ENCODE measurements at regions not wholly inside any gene's neighbourhood (a gene's known extent, or its start where the extent isn't known, plus 50 kb on each side); places are given as distances from the start of the nearest gene placed in this dataset.

- TF ChIP-seq PRDM15 (CRISPR knock-in tag; IDR thresholded peaks at IDR 0.05), result no peak
- TF ChIP-seq, protein P1, sequence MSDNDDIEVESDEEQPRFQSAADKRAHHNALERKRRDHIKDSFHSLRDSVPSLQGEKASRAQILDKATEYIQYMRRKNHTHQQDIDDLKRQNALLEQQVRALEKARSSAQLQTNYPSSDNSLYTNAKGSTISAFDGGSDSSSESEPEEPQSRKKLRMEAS (CRISPR knock-in tag; IDR thresholded peaks at IDR 0.05), result no peak
- no peak for TF ChIP-seq MXD4 (CRISPR knock-in tag; IDR thresholded peaks at IDR 0.05; ENCODE audit: borderline replicate concordance)
- no peak for TF ChIP-seq FOXP4 (CRISPR knock-in tag; IDR thresholded peaks at IDR 0.05)
- TF ChIP-seq, protein P2, sequence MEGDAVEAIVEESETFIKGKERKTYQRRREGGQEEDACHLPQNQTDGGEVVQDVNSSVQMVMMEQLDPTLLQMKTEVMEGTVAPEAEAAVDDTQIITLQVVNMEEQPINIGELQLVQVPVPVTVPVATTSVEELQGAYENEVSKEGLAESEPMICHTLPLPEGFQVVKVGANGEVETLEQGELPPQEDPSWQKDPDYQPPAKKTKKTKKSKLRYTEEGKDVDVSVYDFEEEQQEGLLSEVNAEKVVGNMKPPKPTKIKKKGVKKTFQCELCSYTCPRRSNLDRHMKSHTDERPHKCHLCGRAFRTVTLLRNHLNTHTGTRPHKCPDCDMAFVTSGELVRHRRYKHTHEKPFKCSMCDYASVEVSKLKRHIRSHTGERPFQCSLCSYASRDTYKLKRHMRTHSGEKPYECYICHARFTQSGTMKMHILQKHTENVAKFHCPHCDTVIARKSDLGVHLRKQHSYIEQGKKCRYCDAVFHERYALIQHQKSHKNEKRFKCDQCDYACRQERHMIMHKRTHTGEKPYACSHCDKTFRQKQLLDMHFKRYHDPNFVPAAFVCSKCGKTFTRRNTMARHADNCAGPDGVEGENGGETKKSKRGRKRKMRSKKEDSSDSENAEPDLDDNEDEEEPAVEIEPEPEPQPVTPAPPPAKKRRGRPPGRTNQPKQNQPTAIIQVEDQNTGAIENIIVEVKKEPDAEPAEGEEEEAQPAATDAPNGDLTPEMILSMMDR (IDR thresholded peaks at IDR 0.05), result no peak
- no peak for TF ChIP-seq HMGXB4 (CRISPR knock-in tag; IDR thresholded peaks at IDR 0.05)
- TF ChIP-seq FOXJ3 (CRISPR knock-in tag; IDR thresholded peaks at IDR 0.05; ENCODE audit: borderline replicate concordance), result no peak
- TF ChIP-seq ZNF425 (CRISPR knock-in tag; conservative IDR thresholded peaks at IDR 0.05), result no peak
- no peak for TF ChIP-seq KAT7 (CRISPR knock-in tag; IDR thresholded peaks at IDR 0.05; ENCODE audit: borderline replicate concordance)
- TF ChIP-seq, protein P3, sequence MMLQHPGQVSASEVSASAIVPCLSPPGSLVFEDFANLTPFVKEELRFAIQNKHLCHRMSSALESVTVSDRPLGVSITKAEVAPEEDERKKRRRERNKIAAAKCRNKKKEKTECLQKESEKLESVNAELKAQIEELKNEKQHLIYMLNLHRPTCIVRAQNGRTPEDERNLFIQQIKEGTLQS (CRISPR knock-in tag; conservative IDR thresholded peaks at IDR 0.05), result no peak
Measured at GRCh38 chr9:20286154-20286700, 336.1 kb downstream of the MLLT3 start.
